Neural cell (in vitro differentiated cells): ENCODE measurements at regions not wholly inside any gene's neighbourhood (a gene's known extent, or its start where the extent isn't known, plus 50 kb on each side); places are given as distances from the start of the nearest gene placed in this dataset.

Experiments used
- H2AFZ ChIP-seq: fragments of 200-600, 300-800 bp; sonication (generic), shearing (Covaris generic); 2 replicates; pipeline ENCODE4 v1.6.0; 2014; ENCODE audit warnings: low read depth, mild to moderate bottlenecking, antibody characterized with exemption, low read length, moderate library complexity
- H3F3A ChIP-seq: fragments of 200-600 bp; shearing (Covaris generic); 2 replicates; pipeline ENCODE4 v1.6.1; 2016; ENCODE audit warnings: mild to moderate bottlenecking, moderate library complexity, mixed read lengths, antibody characterized with exemption, low read length; ENCODE audit not compliant: insufficient read depth, poor library complexity, severe bottlenecking
- H3K27ac ChIP-seq: fragments of 200-600, 300-800 bp; sonication (generic), shearing (Covaris generic); 2 replicates; pipeline ENCODE4 v1.5.1; 2014; ENCODE audit warnings: mild to moderate bottlenecking, low read length, moderate library complexity
- H3K27me3 ChIP-seq: fragments of 300-800, 200-600 bp; sonication (generic), shearing (Covaris generic); 2 replicates; pipeline ENCODE4 v1.6.0; 2014; ENCODE audit warnings: mild to moderate bottlenecking, low read depth, low read length, moderate library complexity; ENCODE audit not compliant: insufficient read depth
- H3K36me3 ChIP-seq: fragments of 300-800, 200-600 bp; sonication (generic), shearing (Covaris generic); 2 replicates; pipeline ENCODE4 v1.5.1; 2014; ENCODE audit warnings: mild to moderate bottlenecking, antibody characterized with exemption, low read length, moderate library complexity; ENCODE audit not compliant: insufficient read depth
- H3K4me2 ChIP-seq: fragments of 300-800, 200-600 bp; sonication (generic), shearing (Covaris generic); 2 replicates; pipeline ENCODE4 v1.6.0; 2014; ENCODE audit warnings: mild to moderate bottlenecking, low read length
- H3K4me3 ChIP-seq: fragments of 300-800, 200-600 bp; sonication (generic), shearing (Covaris generic); 2 replicates; pipeline ENCODE4 v1.5.1; 2014; ENCODE audit warnings: mild to moderate bottlenecking, low read length, moderate library complexity
- H3K79me2 ChIP-seq: fragments of 200-600 bp; shearing (Covaris generic); replicated peaks from 2 replicates; pipeline ENCODE4 v1.6.0; 2014; ENCODE audit warnings: mild to moderate bottlenecking, low read length, moderate library complexity; ENCODE audit not compliant: insufficient read depth
- H3K9ac ChIP-seq: fragments of 300-800, 200-600 bp; sonication (generic), shearing (Covaris generic); 2 replicates; pipeline ENCODE4 v1.6.1; 2016; ENCODE audit warnings: mild to moderate bottlenecking, low read length, mixed read lengths
- H3K9me2 ChIP-seq: fragments of 200-600 bp; shearing (Covaris generic); 2 replicates; pipeline ENCODE4 v1.6.1; 2016; ENCODE audit warnings: mild to moderate bottlenecking, low read length, mixed read lengths; ENCODE audit not compliant: insufficient read depth
- H3K9me3 ChIP-seq: fragments of 200-600, 300-800 bp; sonication (generic), shearing (Covaris generic); 2 replicates; pipeline ENCODE4 v1.6.1; 2016; ENCODE audit warnings: mild to moderate bottlenecking, mixed run types, low read length, moderate library complexity, mixed read lengths
- H4K20me1 ChIP-seq: fragments of 200-600 bp; shearing (Covaris generic); 2 replicates; pipeline ENCODE4 v1.6.1; 2016; ENCODE audit warnings: mild to moderate bottlenecking, mixed run types; ENCODE audit not compliant: insufficient read depth
- CTCF ChIP-seq: fragments of 450-650 bp; IDR thresholded peaks from 2 replicates; pipeline ENCODE4 v1.5.1; 2014; ENCODE audit warnings: antibody characterized with exemption, mild to moderate bottlenecking, moderate library complexity; ENCODE audit not compliant: poor library complexity, severe bottlenecking
- EP300 ChIP-seq: fragments of 450-650 bp; conservative IDR thresholded peaks from 2 replicates; pipeline ENCODE4 v1.6.1; 2014; ENCODE audit warnings: antibody characterized with exemption, mild to moderate bottlenecking, moderate library complexity; ENCODE audit not compliant: poor library complexity, severe bottlenecking
- EZH2 ChIP-seq: fragments of 200-600, 300-800 bp; shearing (Covaris generic), sonication (generic); IDR thresholded peaks from 2 replicates; pipeline ENCODE4 v1.6.1; 2014; ENCODE audit warnings: antibody characterized with exemption, low read length, borderline replicate concordance, mild to moderate bottlenecking; ENCODE audit not compliant: insufficient read depth, poor library complexity, severe bottlenecking
- MXI1 ChIP-seq: fragments of 450-650 bp; conservative IDR thresholded peaks from 2 replicates; pipeline ENCODE4 v1.6.1; 2014; ENCODE audit warnings: antibody characterized with exemption, mild to moderate bottlenecking; ENCODE audit not compliant: poor library complexity, severe bottlenecking
- POLR2AphosphoS5 ChIP-seq: IDR thresholded peaks from 2 replicates; pipeline ENCODE4 v1.6.1; 2012
- RAD21 ChIP-seq: fragments of 450-650 bp; conservative IDR thresholded peaks from 2 replicates; pipeline ENCODE4 v1.6.1; 2014; ENCODE audit warnings: antibody characterized with exemption, mild to moderate bottlenecking, moderate library complexity
- REST ChIP-seq: IDR thresholded peaks from 2 replicates; pipeline ENCODE4 v1.6.1; 2012; ENCODE audit warnings: borderline replicate concordance
- SMC3 ChIP-seq: fragments of 450-650 bp; conservative IDR thresholded peaks from 2 replicates; pipeline ENCODE4 v1.6.1; 2014; ENCODE audit warnings: antibody characterized with exemption, mild to moderate bottlenecking, moderate library complexity; ENCODE audit not compliant: poor library complexity
- TAF1 ChIP-seq: IDR thresholded peaks from 2 replicates; pipeline ENCODE4 v1.6.1; 2012; ENCODE audit warnings: low read depth

DNA sequence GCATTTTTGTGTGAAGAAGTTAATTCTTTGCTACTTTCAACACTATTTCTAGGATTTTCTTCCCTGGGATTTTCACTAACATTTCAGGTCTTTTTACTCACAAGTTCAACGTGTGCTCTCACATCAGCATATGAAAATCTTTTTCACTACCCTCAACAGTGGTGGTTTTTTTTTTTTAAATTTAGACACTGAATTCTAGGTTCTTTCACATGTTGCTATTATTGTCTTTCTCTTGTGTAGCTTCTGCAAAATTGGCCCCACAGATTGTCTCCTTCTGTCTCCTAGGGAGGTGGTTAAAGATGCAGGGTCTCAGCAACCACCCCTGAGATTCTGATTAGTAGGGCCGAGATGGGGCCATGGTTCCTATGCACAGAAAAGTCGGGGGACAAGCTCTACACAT lies 165.0 kb upstream of the GPR26 start:
- no peaks in the 10 kb centered on the region for H3F3A ChIP-seq

GRCh38 chr10:123502983-123503382 lies 163.2 kb upstream of the GPR26 start:
- Histone ChIP-seq H3K9me3 (no peaks in the 10 kb centered on the region), H3K36me3 (no peaks in the 10 kb centered on the region), H3K9me2 (no peaks in the 10 kb centered on the region), H4K20me1 (no peaks in the 10 kb centered on the region), H3K4me3 (no peak overlapping the region), H3K9ac (no peak overlapping the region), H3K4me2 (no peak overlapping the region), H3F3A (no peaks in the 10 kb centered on the region), H3K27ac (no peak overlapping the region), H3K27me3 (no peaks in the 10 kb centered on the region), H2AFZ (no peak overlapping the region), H3K79me2 (no peaks in the 10 kb centered on the region)
- TF ChIP-seq SMC3: peak; percentile 41
- TF ChIP-seq CTCF: peak; percentile 61
- TF ChIP-seq RAD21: peak; percentile 65
- TF ChIP-seq TAF1: no peak

More for the DNA sequence above, 165.0 kb upstream of the GPR26 start:
- Histone ChIP-seq H3K4me3 (no peak overlapping the region), H4K20me1 (no peaks in the 10 kb centered on the region), H3K27me3 (no peaks in the 10 kb centered on the region), H2AFZ (no peak overlapping the region), H3K9me2 (no peaks in the 10 kb centered on the region), H3K4me2 (no peak overlapping the region), H3K79me2 (no peaks in the 10 kb centered on the region), H3K36me3 (no peaks in the 10 kb centered on the region), H3K9ac (no peak overlapping the region), H3K9me3 (no peaks in the 10 kb centered on the region), H3K27ac (no peak overlapping the region)
- TF ChIP-seq SMC3 (no peak), RAD21 (no peak), EZH2 (no peak), REST (no peak), MXI1 (no peak), TAF1 (no peak), CTCF (no peak), EP300 (no peak), POLR2AphosphoS5 (no peak)
